ENCODE measurements at regions not wholly inside any gene's neighbourhood (a gene's known extent, or its start where the extent isn't known, plus 50 kb on each side); places are given as distances from the start of the nearest gene placed in this dataset.

DNA sequence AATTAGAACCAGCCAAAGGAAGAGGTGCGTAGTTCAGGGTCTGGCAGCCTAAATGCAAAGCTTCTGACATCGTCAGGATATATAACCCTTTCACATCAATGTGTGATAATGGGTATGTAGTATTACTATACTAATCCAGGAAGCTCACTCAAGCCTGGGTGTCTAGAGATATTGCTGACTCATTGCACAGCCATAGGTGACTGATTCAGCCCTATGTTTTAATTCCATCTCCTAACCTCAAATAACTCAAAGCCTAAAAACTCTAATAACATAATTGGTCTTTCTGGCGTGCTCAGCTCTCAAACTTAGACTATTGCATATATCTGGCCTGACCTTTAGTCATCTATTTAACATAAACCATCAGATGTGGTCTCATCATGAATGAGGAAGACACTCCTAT, 658.4 kb downstream of the TBC1D32 start:
- TF ChIP-seq POLR2AphosphoS5 (IDR thresholded peaks at IDR 0.05; ENCODE audit: low read depth, low read length) (no peak), POLR2A (IDR thresholded peaks at IDR 0.05; ENCODE audit: low read depth, low read length) (no peak)
